Prostate gland (tissue), 2 donors: ENCODE measurements at regions not wholly inside any gene's neighbourhood (a gene's known extent, or its start where the extent isn't known, plus 50 kb on each side); places are given as distances from the start of the nearest gene placed in this dataset.
"Not testable (repeated sequence)": the region's sequence is repeated elsewhere in the genome, so short reads cannot be mapped to it uniquely, and the experiment has no call there.

ENCODE experiments used
- DNase-seq: peaks from one replicate; pipeline ENCODE4 v3.0.0-alpha.2; 2019; ENCODE audit warnings: low spot score
- H3K27ac ChIP-seq, 2 donors: fragments of 200-600 bp; sonication (generic); 2 replicates each; pipeline ENCODE4 v1.5.1; 2017 to 2019
- H3K27me3 ChIP-seq: fragments of 200-600 bp; sonication (generic); replicated peaks from 2 replicates; pipeline ENCODE4 v1.5.1; 2019; ENCODE audit not compliant: insufficient read depth
- H3K36me3 ChIP-seq, 2 donors: fragments of 200-600 bp; sonication (generic); 1 replicate in 1 of 2; 2 replicates in 1 of 2; pipeline versions ENCODE4 v1.5.1 to v1.8.1; 2017 to 2019
- H3K4me1 ChIP-seq: fragments of 200-600 bp; sonication (generic); replicated peaks from 2 replicates; pipeline ENCODE4 v1.5.1; 2019
- H3K4me3 ChIP-seq, 2 donors: fragments of 200-600 bp; sonication (generic); 2 replicates each; pipeline ENCODE4 v1.5.1; 2017 to 2019
- H3K9me3 ChIP-seq: fragments of 200-600 bp; sonication (generic); 2 replicates; pipeline ENCODE4 v1.5.1; 2017
- CTCF ChIP-seq, 4 experiments: fragments of 200-600 bp in 2 of 4; fragments of 450-650 bp in 2 of 4; sonication (generic) in 2 of 4; IDR thresholded peaks; 1 replicate in 3 of 4; 2 replicates in 1 of 4; pipeline ENCODE4 v1.5.1; 2016 to 2019; ENCODE audit warnings: antibody characterized with exemption in 4 of 4, mild to moderate bottlenecking in 2 of 4, moderate library complexity in 2 of 4
- POLR2A ChIP-seq: fragments of 450-650 bp; IDR thresholded peaks from one replicate; pipeline ENCODE4 v1.6.1; 2016; ENCODE audit warnings: antibody characterized with exemption, mild to moderate bottlenecking
- POLR2AphosphoS5 ChIP-seq: sonication (generic); formaldehyde crosslinking; IDR thresholded peaks from one replicate; pipeline ENCODE4 v1.6.1; 2017; ENCODE audit warnings: antibody characterized with exemption
- WGBS: methylation state at CpG from one replicate; pipeline ENCODE4 v1.1.5; 2018; 5-methylcytosine and 5-hydroxymethylcytosine counted together
- intact Hi-C: fragments of 100-400 bp; cut with DNase I; formaldehyde crosslinking; loops from one replicate; pipeline ENCODE4 v1.14.2; 2022

GRCh38 chr13:34381228-34381627 is 560.8 kb upstream of the NBEA start:
- Histone ChIP-seq H3K4me1 (no peaks in the 10 kb centered on the region), H3K9me3 (no peaks in the 10 kb centered on the region), H3K27ac (no peak overlapping the region), H3K4me3 (no peak overlapping the region), H3K27me3 (no peaks in the 10 kb centered on the region), H3K36me3 (no peaks in the 10 kb centered on the region)
- DNase-seq: no peak
- no peak for TF ChIP-seq POLR2A
- TF ChIP-seq POLR2AphosphoS5: no peak
- no peak for TF ChIP-seq CTCF (IDR thresholded peaks at IDR 0.05)
- 93% methylated on average over 6 of the region's 6 CpGs for WGBS
- intact Hi-C loops: no loop called here

- Histone ChIP-seq H3K27ac (no peak overlapping the region), H3K36me3 (no peaks in the 10 kb centered on the region), H3K4me1 (no peaks in the 10 kb centered on the region), H3K4me3 (no peak overlapping the region), H3K27me3 (no peaks in the 10 kb centered on the region), H3K9me3 (no peaks in the 10 kb centered on the region)
- intact Hi-C loops: no loop called here
- DNase-seq: no peak
- TF ChIP-seq POLR2A (no peak), CTCF (IDR thresholded peaks at IDR 0.05) (no peak), POLR2AphosphoS5 (no peak)
- 81% methylated on average over 3 of the region's 3 CpGs for WGBS
These were observed 558.3 kb upstream of the NBEA start for GRCh38 chr13:34383728-34384127.

GRCh38 chr13:34386229-34386628 is 555.8 kb upstream of the NBEA start:
- H3K4me3 ChIP-seq, H3K4me1 ChIP-seq, DNase-seq, H3K27me3 ChIP-seq, H3K9me3 ChIP-seq, H3K36me3 ChIP-seq, intact Hi-C loops, H3K27ac ChIP-seq: not testable (repeated sequence)

GRCh38 chr13:34391076-34391475 is 551.0 kb upstream of the NBEA start:
- DNase-seq: no peak
- no peaks in the 10 kb centered on the region for H3K9me3 ChIP-seq
- no peaks in the 10 kb centered on the region for H3K27me3 ChIP-seq
- H3K36me3 ChIP-seq: no peaks in the 10 kb centered on the region
- H3K4me1 ChIP-seq: no peaks in the 10 kb centered on the region
- WGBS: 88% methylated on average over 2 of the region's 2 CpGs
- no peak overlapping the region for H3K27ac ChIP-seq
- no peak for TF ChIP-seq CTCF (IDR thresholded peaks at IDR 0.05)
- TF ChIP-seq POLR2AphosphoS5: no peak
- TF ChIP-seq POLR2A: no peak
- no peak overlapping the region for H3K4me3 ChIP-seq
- intact Hi-C loops: no loop called here

- no peak for DNase-seq
- Histone ChIP-seq H3K4me1 (no peaks in the 10 kb centered on the region), H3K27me3 (no peaks in the 10 kb centered on the region), H3K9me3 (no peaks in the 10 kb centered on the region), H3K4me3 (no peak overlapping the region), H3K36me3 (no peaks in the 10 kb centered on the region), H3K27ac (no peak overlapping the region)
- TF ChIP-seq POLR2AphosphoS5: no peak
- TF ChIP-seq POLR2A: no peak
- no peak for TF ChIP-seq CTCF (IDR thresholded peaks at IDR 0.05)
- intact Hi-C loops: no loop called here
- 88% methylated on average over 1 of the region's 1 CpG for WGBS
These were observed 540.4 kb upstream of the NBEA start for GRCh38 chr13:34401696-34402095.
